ENCODE measurements at regions not wholly inside any gene's neighbourhood (a gene's known extent, or its start where the extent isn't known, plus 50 kb on each side); places are given as distances from the start of the nearest gene placed in this dataset.
"Not testable (repeated sequence)": the region's sequence is repeated elsewhere in the genome, so short reads cannot be mapped to it uniquely, and the experiment has no call there.

DNA sequence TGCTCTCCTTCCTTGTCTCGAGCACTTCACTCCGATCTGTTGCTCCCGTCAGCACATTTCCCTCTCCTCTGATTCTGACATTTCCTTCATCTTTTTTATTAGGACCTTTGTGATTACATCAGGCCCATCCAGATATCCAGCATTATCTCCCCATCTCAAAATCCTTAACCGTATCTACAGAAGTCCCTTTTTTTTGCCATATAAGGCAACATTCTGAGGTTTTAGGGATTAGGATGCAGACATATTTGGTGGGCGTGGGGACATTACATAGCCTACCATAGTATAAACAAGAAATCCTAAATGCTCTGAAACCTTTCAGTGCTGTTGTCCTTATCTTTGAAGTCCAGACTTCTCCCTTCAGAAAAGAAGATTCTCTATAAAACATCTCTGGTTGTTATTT, 505.0 kb upstream of the PITX2 start:
- no peak overlapping the region for H3K27ac ChIP-seq (ENCODE audit: low read depth, low read length)
- no peaks in the 10 kb centered on the region for H3K9me3 ChIP-seq (ENCODE audit: control insufficient read depth, insufficient read depth, low read length)
- no peaks in the 10 kb centered on the region for H3K36me3 ChIP-seq (ENCODE audit: control insufficient read depth, insufficient read depth, low read length)
- H3K4me3 ChIP-seq (ENCODE audit: low read depth, low read length) = no peak overlapping the region
- no peaks in the 10 kb centered on the region for H3K27me3 ChIP-seq (ENCODE audit: control insufficient read depth, insufficient read depth, low read length)
- H3K9ac ChIP-seq (ENCODE audit: low read depth, low read length) = no peak overlapping the region
- H3K4me1 ChIP-seq (ENCODE audit: control insufficient read depth, insufficient read depth, low read length) = no peaks in the 10 kb centered on the region

DNA sequence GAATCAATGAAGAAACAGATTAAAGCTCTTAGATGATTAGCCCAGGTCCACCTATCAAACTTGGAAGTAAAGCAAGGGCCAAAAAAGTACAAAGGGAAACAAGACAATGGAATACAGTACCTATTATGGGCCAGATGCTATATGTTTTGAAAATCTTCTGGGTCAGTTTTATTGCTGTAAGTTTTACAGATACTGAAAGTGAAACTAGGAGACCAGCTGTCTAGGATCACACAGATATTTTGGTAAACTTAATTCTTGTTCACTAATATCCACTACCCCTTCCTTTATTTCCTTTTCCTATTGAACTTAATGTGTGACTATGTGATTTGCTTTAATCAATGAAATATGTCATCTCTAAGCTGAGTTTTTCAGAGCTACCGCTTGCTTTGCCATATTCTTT, 505.4 kb upstream of the PITX2 start:
- no peaks in the 10 kb centered on the region for H3K36me3 ChIP-seq (ENCODE audit: control insufficient read depth, insufficient read depth, low read length)
- H3K27me3 ChIP-seq (ENCODE audit: control insufficient read depth, insufficient read depth, low read length) = no peaks in the 10 kb centered on the region
- H3K4me1 ChIP-seq (ENCODE audit: control insufficient read depth, insufficient read depth, low read length) = no peaks in the 10 kb centered on the region
- no peak overlapping the region for H3K9ac ChIP-seq (ENCODE audit: low read depth, low read length)
- H3K27ac ChIP-seq (ENCODE audit: low read depth, low read length) = no peak overlapping the region
- H3K9me3 ChIP-seq (ENCODE audit: control insufficient read depth, insufficient read depth, low read length) = no peaks in the 10 kb centered on the region
- no peak overlapping the region for H3K4me3 ChIP-seq (ENCODE audit: low read depth, low read length)

DNA sequence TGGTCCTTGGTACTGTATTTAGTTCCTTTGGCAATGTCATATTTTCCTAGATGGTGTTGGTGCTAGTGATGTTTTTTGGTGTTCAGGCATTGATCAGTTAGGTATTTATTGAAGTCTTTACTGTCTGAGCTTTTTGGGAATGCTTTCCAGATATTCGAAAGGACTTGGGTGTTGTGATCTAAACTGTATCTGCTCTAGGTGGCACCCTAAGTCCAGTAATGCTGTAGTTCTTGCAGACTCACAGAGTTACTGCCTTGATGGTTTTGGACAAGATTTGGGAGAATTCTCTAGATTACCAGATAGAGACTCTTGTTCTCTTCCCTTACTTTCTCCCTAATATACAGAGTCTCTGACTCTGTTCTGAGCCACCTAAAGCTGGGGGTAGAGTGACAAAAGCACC, 513.6 kb upstream of the PITX2 start:
- no peaks in the 10 kb centered on the region for H3K36me3 ChIP-seq (ENCODE audit: control insufficient read depth, insufficient read depth, low read length)
- no peak overlapping the region for H3K9ac ChIP-seq (ENCODE audit: low read depth, low read length)
- no peak overlapping the region for H3K4me3 ChIP-seq (ENCODE audit: low read depth, low read length)
- H3K9me3 ChIP-seq (ENCODE audit: control insufficient read depth, insufficient read depth, low read length) = no peaks in the 10 kb centered on the region
- no peak overlapping the region for H3K27ac ChIP-seq (ENCODE audit: low read depth, low read length)
- no peaks in the 10 kb centered on the region for H3K27me3 ChIP-seq (ENCODE audit: control insufficient read depth, insufficient read depth, low read length)
- no peaks in the 10 kb centered on the region for H3K4me1 ChIP-seq (ENCODE audit: control insufficient read depth, insufficient read depth, low read length)

DNA sequence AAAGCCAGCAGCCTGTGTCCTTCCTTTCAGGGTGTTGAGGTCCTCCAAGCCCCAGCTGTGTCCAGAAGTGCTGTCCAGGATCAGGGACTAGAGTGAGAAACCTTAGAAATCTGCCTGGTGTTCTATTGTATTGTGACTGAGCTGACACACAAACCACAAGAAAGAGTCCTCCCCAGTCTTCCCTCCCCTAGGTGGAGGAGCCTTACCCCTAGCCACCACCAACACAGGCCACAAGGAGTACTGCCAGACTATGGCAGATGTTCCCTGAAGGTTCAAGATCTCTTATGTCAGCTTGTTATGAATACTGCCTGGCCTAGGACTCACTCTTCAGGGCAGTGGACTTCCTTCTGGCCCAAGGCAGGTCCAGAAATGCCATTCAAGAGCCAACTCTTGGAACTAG, 514.1 kb upstream of the PITX2 start:
- Histone ChIP-seq H3K36me3 (ENCODE audit: control insufficient read depth, insufficient read depth, low read length) (no peaks in the 10 kb centered on the region), H3K27me3 (ENCODE audit: control insufficient read depth, insufficient read depth, low read length) (no peaks in the 10 kb centered on the region), H3K9ac (ENCODE audit: low read depth, low read length) (no peak overlapping the region), H3K4me1 (ENCODE audit: control insufficient read depth, insufficient read depth, low read length) (no peaks in the 10 kb centered on the region), H3K27ac (ENCODE audit: low read depth, low read length) (no peak overlapping the region), H3K4me3 (ENCODE audit: low read depth, low read length) (no peak overlapping the region), H3K9me3 (ENCODE audit: control insufficient read depth, insufficient read depth, low read length) (no peaks in the 10 kb centered on the region)

DNA sequence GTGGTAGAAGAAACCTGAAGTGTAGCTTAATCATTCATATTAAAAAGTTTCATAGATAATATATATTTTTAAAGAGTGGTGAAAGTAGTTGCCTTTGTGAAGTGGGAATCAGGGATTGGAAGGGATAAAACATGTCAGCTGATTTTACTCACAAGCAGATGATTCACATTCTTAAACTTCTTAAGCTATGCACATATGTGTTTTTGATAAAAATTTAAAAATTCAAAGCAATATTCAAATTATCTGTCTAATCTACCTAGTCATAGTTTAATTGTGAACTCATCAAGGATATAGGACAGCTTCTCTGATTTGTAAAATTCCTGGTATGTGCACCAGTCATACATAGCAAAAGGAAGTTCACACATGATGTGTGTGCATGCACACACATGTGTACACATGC, 520.6 kb upstream of the PITX2 start:
- H3K27ac ChIP-seq (ENCODE audit: low read depth, low read length) = no peak overlapping the region
- no peaks in the 10 kb centered on the region for H3K4me1 ChIP-seq (ENCODE audit: control insufficient read depth, insufficient read depth, low read length)
- H3K9me3 ChIP-seq (ENCODE audit: control insufficient read depth, insufficient read depth, low read length) = no peaks in the 10 kb centered on the region
- no peak overlapping the region for H3K4me3 ChIP-seq (ENCODE audit: low read depth, low read length)
- no peak overlapping the region for H3K9ac ChIP-seq (ENCODE audit: low read depth, low read length)
- no peaks in the 10 kb centered on the region for H3K27me3 ChIP-seq (ENCODE audit: control insufficient read depth, insufficient read depth, low read length)
- no peaks in the 10 kb centered on the region for H3K36me3 ChIP-seq (ENCODE audit: control insufficient read depth, insufficient read depth, low read length)

DNA sequence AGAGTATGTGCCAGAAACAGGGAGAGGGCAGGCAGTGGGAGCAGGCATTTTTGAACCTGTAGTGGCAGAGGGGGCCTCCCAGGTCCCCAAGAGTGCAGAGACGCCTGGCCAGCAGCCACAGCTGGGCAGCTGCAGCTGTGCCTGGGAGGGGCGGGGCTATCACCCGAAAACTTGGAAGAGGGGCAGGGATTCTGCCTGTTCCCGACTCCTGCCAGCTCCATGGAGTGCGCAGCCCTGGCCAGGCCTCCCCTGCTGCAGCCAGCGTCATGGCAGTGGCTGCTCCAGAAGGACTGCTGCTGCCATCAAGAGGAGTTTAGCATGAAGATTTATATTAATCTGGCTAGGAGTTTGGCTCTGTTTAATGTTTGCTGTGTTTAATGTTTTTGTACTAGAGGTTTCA, 532.1 kb upstream of the PITX2 start:
- H3K9ac ChIP-seq (ENCODE audit: low read depth, low read length) = no peak overlapping the region
- no peaks in the 10 kb centered on the region for H3K4me1 ChIP-seq (ENCODE audit: control insufficient read depth, insufficient read depth, low read length)
- no peak overlapping the region for H3K27ac ChIP-seq (ENCODE audit: low read depth, low read length)
- no peaks in the 10 kb centered on the region for H3K36me3 ChIP-seq (ENCODE audit: control insufficient read depth, insufficient read depth, low read length)
- H3K4me3 ChIP-seq (ENCODE audit: low read depth, low read length) = no peak overlapping the region
- H3K9me3 ChIP-seq (ENCODE audit: control insufficient read depth, insufficient read depth, low read length) = peaks cover 15% of the 10 kb centered on the region
- no peaks in the 10 kb centered on the region for H3K27me3 ChIP-seq (ENCODE audit: control insufficient read depth, insufficient read depth, low read length)

DNA sequence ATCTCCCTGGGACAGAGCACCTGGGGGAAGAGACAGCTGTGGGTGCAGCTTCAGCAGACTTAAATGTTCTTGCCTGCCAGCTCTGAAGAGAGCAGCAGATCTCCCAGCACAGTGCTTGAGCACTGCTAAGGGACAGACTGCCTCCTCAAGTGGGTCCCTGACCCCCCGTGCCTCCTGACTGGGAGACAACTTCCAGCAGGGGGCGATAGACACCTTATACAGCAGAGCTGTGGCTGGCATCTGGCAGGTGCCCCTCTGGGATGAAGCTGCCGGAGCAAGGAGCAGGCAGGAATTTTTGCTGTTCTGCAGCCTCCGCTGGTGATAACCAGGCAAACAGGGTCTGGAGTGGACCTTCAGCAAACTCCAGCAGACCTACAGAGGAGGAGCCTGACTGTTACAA, 541.7 kb upstream of the PITX2 start:
- H3K27ac ChIP-seq (ENCODE audit: low read depth, low read length); H3K4me1 ChIP-seq (ENCODE audit: control insufficient read depth, insufficient read depth, low read length); H3K9ac ChIP-seq (ENCODE audit: low read depth, low read length); H3K4me3 ChIP-seq (ENCODE audit: low read depth, low read length); H3K27me3 ChIP-seq (ENCODE audit: control insufficient read depth, insufficient read depth, low read length); H3K9me3 ChIP-seq (ENCODE audit: control insufficient read depth, insufficient read depth, low read length); H3K36me3 ChIP-seq (ENCODE audit: control insufficient read depth, insufficient read depth, low read length): not testable (repeated sequence)

DNA sequence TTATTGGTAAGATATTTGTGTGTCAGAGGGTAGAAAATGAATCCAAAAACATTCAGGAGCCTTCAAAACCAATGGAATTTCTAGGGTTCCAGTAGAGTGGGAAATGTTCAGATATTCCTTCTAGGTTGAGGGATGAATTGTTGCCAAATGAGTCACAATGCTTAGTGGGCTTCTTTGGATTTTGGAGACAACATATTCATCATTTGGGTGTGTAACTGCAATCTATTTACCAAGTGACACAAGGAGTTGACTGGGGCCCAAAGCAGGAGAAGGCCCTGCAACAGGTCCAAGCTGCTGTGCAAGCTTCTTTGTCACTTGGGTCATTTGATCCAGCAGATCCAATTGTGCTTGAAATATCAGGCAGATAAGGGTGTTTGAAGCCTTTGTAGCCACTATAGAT, 551.5 kb upstream of the PITX2 start:
- H3K4me1 ChIP-seq (ENCODE audit: control insufficient read depth, insufficient read depth, low read length) = no peaks in the 10 kb centered on the region
- H3K4me3 ChIP-seq (ENCODE audit: low read depth, low read length) = no peak overlapping the region
- H3K27me3 ChIP-seq (ENCODE audit: control insufficient read depth, insufficient read depth, low read length) = no peaks in the 10 kb centered on the region
- H3K9me3 ChIP-seq (ENCODE audit: control insufficient read depth, insufficient read depth, low read length) = no peaks in the 10 kb centered on the region; the same call in 1 of the 2 replicates
- no peak overlapping the region for H3K27ac ChIP-seq (ENCODE audit: low read depth, low read length)
- H3K36me3 ChIP-seq (ENCODE audit: control insufficient read depth, insufficient read depth, low read length) = no peaks in the 10 kb centered on the region
- no peak overlapping the region for H3K9ac ChIP-seq (ENCODE audit: low read depth, low read length)

DNA sequence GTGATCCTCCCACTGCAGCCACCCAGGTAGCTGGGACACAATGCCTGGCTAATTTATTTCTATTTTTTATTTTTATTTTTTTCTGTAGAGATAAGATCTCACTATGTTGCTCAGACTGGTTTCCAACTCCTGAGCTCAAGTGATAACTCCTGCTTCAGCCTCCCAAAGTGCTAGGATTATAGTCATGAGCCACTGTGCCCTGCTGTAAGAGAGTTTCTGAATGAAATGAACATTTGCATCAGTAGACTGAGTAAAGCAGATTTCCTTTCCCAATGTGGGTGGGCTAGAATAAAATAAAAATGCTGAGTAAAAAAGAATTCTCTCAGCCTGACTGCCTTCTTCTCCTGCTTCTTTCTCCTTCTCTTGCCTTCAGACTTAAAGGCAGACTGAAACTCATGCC, 555.4 kb upstream of the PITX2 start:
- H3K27me3 ChIP-seq (ENCODE audit: control insufficient read depth, insufficient read depth, low read length) = no peaks in the 10 kb centered on the region
- H3K36me3 ChIP-seq (ENCODE audit: control insufficient read depth, insufficient read depth, low read length) = no peaks in the 10 kb centered on the region
- no peak overlapping the region for H3K27ac ChIP-seq (ENCODE audit: low read depth, low read length)
- peaks cover 14% of the 10 kb centered on the region for H3K9me3 ChIP-seq (ENCODE audit: control insufficient read depth, insufficient read depth, low read length)
- H3K9ac ChIP-seq (ENCODE audit: low read depth, low read length) = no peak overlapping the region
- H3K4me1 ChIP-seq (ENCODE audit: control insufficient read depth, insufficient read depth, low read length) = no peaks in the 10 kb centered on the region
- no peak overlapping the region for H3K4me3 ChIP-seq (ENCODE audit: low read depth, low read length)

DNA sequence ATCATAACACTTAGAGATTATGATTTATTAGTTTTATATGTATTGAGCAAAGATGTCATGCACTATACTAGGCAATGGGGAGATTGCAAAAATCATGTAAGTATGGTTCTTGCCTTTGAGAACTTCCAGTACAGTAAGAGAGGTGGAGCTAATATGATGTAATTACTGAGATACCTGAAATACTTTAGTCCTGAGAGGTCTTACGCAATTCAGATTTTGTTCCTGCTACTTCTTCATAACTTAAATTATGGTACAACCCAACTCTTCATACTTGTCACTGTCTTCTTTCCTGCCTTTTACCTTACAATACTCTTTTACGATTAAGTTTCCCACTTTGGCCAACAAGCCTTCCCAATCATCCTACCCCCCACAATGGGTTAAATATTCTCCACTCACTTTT, 564.2 kb upstream of the PITX2 start:
- Histone ChIP-seq H3K9ac (ENCODE audit: low read depth, low read length) (no peak overlapping the region), H3K4me1 (ENCODE audit: control insufficient read depth, insufficient read depth, low read length) (no peaks in the 10 kb centered on the region), H3K27me3 (ENCODE audit: control insufficient read depth, insufficient read depth, low read length) (no peaks in the 10 kb centered on the region), H3K36me3 (ENCODE audit: control insufficient read depth, insufficient read depth, low read length) (no peaks in the 10 kb centered on the region), H3K27ac (ENCODE audit: low read depth, low read length) (no peak overlapping the region), H3K4me3 (ENCODE audit: low read depth, low read length) (no peak overlapping the region), H3K9me3 (ENCODE audit: control insufficient read depth, insufficient read depth, low read length) (peaks cover 15% of the 10 kb centered on the region)

DNA sequence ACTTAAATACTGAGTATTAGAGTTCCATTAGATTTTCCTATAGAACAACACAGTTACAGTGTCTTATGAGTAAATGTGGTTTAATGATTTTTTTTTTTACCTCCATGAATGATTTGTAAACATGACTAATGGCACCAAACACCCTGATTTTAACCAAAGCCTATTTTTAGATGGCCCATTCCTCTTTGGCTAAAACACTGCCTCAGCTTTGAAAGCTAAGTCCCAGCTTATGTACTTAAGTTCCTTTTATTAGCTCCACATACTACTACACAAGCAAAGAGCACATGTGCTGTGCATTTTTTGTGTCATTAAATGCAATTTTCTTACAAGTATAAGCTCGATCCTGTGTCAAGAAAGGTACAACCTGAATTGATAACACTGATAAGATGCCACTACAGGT, 575.6 kb upstream of the PITX2 start:
- H3K27ac ChIP-seq (ENCODE audit: low read depth, low read length) = no peak overlapping the region
- no peaks in the 10 kb centered on the region for H3K27me3 ChIP-seq (ENCODE audit: control insufficient read depth, insufficient read depth, low read length)
- no peaks in the 10 kb centered on the region for H3K4me1 ChIP-seq (ENCODE audit: control insufficient read depth, insufficient read depth, low read length)
- no peak overlapping the region for H3K4me3 ChIP-seq (ENCODE audit: low read depth, low read length)
- no peak overlapping the region for H3K9ac ChIP-seq (ENCODE audit: low read depth, low read length)
- no peaks in the 10 kb centered on the region for H3K36me3 ChIP-seq (ENCODE audit: control insufficient read depth, insufficient read depth, low read length)
- H3K9me3 ChIP-seq (ENCODE audit: control insufficient read depth, insufficient read depth, low read length) = no peaks in the 10 kb centered on the region

DNA sequence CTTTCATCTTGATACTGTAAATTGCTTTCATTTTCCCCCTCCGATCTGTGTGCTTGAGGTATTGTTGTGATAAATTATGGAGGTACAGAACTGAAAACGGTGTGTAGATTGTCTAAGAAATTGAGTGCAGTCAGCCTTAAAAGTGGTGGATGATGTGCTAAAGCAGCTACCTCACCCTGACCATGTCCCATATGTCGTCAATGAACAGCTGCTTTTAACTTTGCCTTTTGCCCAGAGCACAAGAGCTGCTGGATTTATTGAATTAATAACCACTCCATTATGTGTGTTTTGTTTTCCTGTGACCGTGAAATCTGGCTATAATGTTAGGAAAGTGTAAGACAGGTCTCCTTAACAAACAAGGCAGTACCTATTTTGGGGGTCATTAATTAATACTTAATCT, 581.9 kb upstream of the PITX2 start:
- Histone ChIP-seq H3K36me3 (ENCODE audit: control insufficient read depth, insufficient read depth, low read length) (no peaks in the 10 kb centered on the region), H3K9ac (ENCODE audit: low read depth, low read length) (no peak overlapping the region), H3K4me1 (ENCODE audit: control insufficient read depth, insufficient read depth, low read length) (peaks cover 23% of the 10 kb centered on the region), H3K27me3 (ENCODE audit: control insufficient read depth, insufficient read depth, low read length) (no peaks in the 10 kb centered on the region), H3K27ac (ENCODE audit: low read depth, low read length) (no peak overlapping the region), H3K9me3 (ENCODE audit: control insufficient read depth, insufficient read depth, low read length) (no peaks in the 10 kb centered on the region), H3K4me3 (ENCODE audit: low read depth, low read length) (no peak overlapping the region)

All from HUES48 (cell line).